ENCODE measurements at regions not wholly inside any gene's neighbourhood (a gene's known extent, or its start where the extent isn't known, plus 50 kb on each side); places are given as distances from the start of the nearest gene placed in this dataset.

GRCh38 chr2:203805486-203805838 lies 62.1 kb upstream of the CTLA4 start:
- BruUV-seq (replicated peaks): no TSS peak
- H3K9me3 Mint-ChIP-seq (ENCODE audit: unreplicated experiment): peaks cover 8% of the 10 kb centered on the region
- H3K4me3 Mint-ChIP-seq (ENCODE audit: unreplicated experiment): no peak overlapping the region
- TF ChIP-seq, protein P1, sequence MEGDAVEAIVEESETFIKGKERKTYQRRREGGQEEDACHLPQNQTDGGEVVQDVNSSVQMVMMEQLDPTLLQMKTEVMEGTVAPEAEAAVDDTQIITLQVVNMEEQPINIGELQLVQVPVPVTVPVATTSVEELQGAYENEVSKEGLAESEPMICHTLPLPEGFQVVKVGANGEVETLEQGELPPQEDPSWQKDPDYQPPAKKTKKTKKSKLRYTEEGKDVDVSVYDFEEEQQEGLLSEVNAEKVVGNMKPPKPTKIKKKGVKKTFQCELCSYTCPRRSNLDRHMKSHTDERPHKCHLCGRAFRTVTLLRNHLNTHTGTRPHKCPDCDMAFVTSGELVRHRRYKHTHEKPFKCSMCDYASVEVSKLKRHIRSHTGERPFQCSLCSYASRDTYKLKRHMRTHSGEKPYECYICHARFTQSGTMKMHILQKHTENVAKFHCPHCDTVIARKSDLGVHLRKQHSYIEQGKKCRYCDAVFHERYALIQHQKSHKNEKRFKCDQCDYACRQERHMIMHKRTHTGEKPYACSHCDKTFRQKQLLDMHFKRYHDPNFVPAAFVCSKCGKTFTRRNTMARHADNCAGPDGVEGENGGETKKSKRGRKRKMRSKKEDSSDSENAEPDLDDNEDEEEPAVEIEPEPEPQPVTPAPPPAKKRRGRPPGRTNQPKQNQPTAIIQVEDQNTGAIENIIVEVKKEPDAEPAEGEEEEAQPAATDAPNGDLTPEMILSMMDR (IDR thresholded peaks at IDR 0.05; ENCODE audit: unreplicated experiment): no peak
- H3K27me3 Mint-ChIP-seq (ENCODE audit: insufficient read depth, unreplicated experiment): no peaks in the 10 kb centered on the region
- CTCF ChIA-PET: interaction anchor here (0.6 to 3.2 kb wide), 4 partner anchors 10 to 292 kb away, joined by 3 to 12 read pairs (median 4); no protein-coding TSS in a partner anchor
- DNase-seq (ENCODE audit: unreplicated experiment): no peak
- peaks cover 28% of the 10 kb centered on the region for H3K4me1 Mint-ChIP-seq (ENCODE audit: insufficient read depth, unreplicated experiment)
- H3K27ac Mint-ChIP-seq (ENCODE audit: low read depth, unreplicated experiment): no peak overlapping the region
- intact Hi-C loops (cut with micrococcal nuclease): no loop called here
- H3K36me3 Mint-ChIP-seq (ENCODE audit: insufficient read depth, unreplicated experiment): no peaks in the 10 kb centered on the region
- POLR2A ChIA-PET: interaction anchor here (0.7 kb wide), 1 partner anchor 8 kb away, joined by 3 read pairs; no protein-coding TSS in a partner anchor

GRCh38 chr2:203806761-203807160 lies 60.8 kb upstream of the CTLA4 start:
- no peaks in the 10 kb centered on the region for H3K36me3 Mint-ChIP-seq (ENCODE audit: insufficient read depth, unreplicated experiment)
- TF ChIP-seq, protein P1 (IDR thresholded peaks at IDR 0.05; ENCODE audit: unreplicated experiment): no peak
- peaks cover 35% of the 10 kb centered on the region for H3K4me1 Mint-ChIP-seq (ENCODE audit: insufficient read depth, unreplicated experiment)
- no TSS peak for BruUV-seq (replicated peaks)
- H3K4me3 Mint-ChIP-seq (ENCODE audit: unreplicated experiment): no peak overlapping the region
- POLR2A ChIA-PET: interaction anchor here (0.9 to 1.3 kb wide), 3 partner anchors 15 to 125 kb away, joined by 3 to 4 read pairs (median 3); no protein-coding TSS in a partner anchor
- DNase-seq (ENCODE audit: unreplicated experiment): no peak
- H3K9me3 Mint-ChIP-seq (ENCODE audit: unreplicated experiment): peaks cover 8% of the 10 kb centered on the region
- no peaks in the 10 kb centered on the region for H3K27me3 Mint-ChIP-seq (ENCODE audit: insufficient read depth, unreplicated experiment)
- intact Hi-C loops (cut with micrococcal nuclease): no loop called here
- CTCF ChIA-PET: interaction anchor here (0.9 to 3.2 kb wide), 3 partner anchors 9 to 75 kb away, joined by 5 to 12 read pairs (median 5); no protein-coding TSS in a partner anchor
- no peak overlapping the region for H3K27ac Mint-ChIP-seq (ENCODE audit: low read depth, unreplicated experiment)

GRCh38 chr2:203808046-203808750 lies 59.4 kb upstream of the CTLA4 start:
- no TSS peak for BruUV-seq (replicated peaks)
- POLR2A ChIA-PET: interaction anchor here (0.8 to 1.7 kb wide), 5 partner anchors 24 to 275 kb away, joined by 3 to 4 read pairs (median 4); partner anchors contain the start of gene RAPH1
- H3K36me3 Mint-ChIP-seq (ENCODE audit: insufficient read depth, unreplicated experiment): no peaks in the 10 kb centered on the region
- TF ChIP-seq, protein P1 (IDR thresholded peaks at IDR 0.05; ENCODE audit: unreplicated experiment): no peak
- CTCF ChIA-PET: interaction anchor here (0.6 to 1.4 kb wide), 4 partner anchors 9 to 285 kb away, joined by 3 to 6 read pairs (median 4); no protein-coding TSS in a partner anchor
- peak; percentile 51 for DNase-seq (ENCODE audit: unreplicated experiment)
- H3K9me3 Mint-ChIP-seq (ENCODE audit: unreplicated experiment): peaks cover 3% of the 10 kb centered on the region
- intact Hi-C loops (cut with micrococcal nuclease): no loop called here
- H3K27me3 Mint-ChIP-seq (ENCODE audit: insufficient read depth, unreplicated experiment): no peaks in the 10 kb centered on the region
- H3K4me3 Mint-ChIP-seq (ENCODE audit: unreplicated experiment): no peak overlapping the region
- H3K4me1 Mint-ChIP-seq (ENCODE audit: insufficient read depth, unreplicated experiment): peaks cover 29% of the 10 kb centered on the region
- peak overlapping the region; percentile 59 for H3K27ac Mint-ChIP-seq (ENCODE audit: low read depth, unreplicated experiment)

- TF ChIP-seq, protein P1 (IDR thresholded peaks at IDR 0.05; ENCODE audit: unreplicated experiment): no peak
- Mint-ChIP-seq H3K27me3 (ENCODE audit: insufficient read depth, unreplicated experiment) (no peaks in the 10 kb centered on the region), H3K4me3 (ENCODE audit: unreplicated experiment) (no peak overlapping the region), H3K36me3 (ENCODE audit: insufficient read depth, unreplicated experiment) (no peaks in the 10 kb centered on the region), H3K9me3 (ENCODE audit: unreplicated experiment) (no peaks in the 10 kb centered on the region), H3K27ac (ENCODE audit: low read depth, unreplicated experiment) (no peak overlapping the region), H3K4me1 (ENCODE audit: insufficient read depth, unreplicated experiment) (peaks cover 21% of the 10 kb centered on the region)
- ChIA-PET CTCF (interaction anchor here (0.8 kb wide), 1 partner anchor 28 kb away, joined by 3 read pairs; no protein-coding TSS in a partner anchor), POLR2A (interaction anchor here (0.7 to 1.7 kb wide), 6 partner anchors 15 to 276 kb away, joined by 3 to 4 read pairs (median 3); partner anchors contain the start of gene RAPH1)
- no TSS peak for BruUV-seq (replicated peaks)
- intact Hi-C loops (cut with micrococcal nuclease): no loop called here
- no peak for DNase-seq (ENCODE audit: unreplicated experiment)
Observed at GRCh38 chr2:203809084-203809521, 58.5 kb upstream of the CTLA4 start.

All from MCF 10A (cell line).